ENCODE measurements at regions not wholly inside any gene's neighbourhood (a gene's known extent, or its start where the extent isn't known, plus 50 kb on each side); places are given as distances from the start of the nearest gene placed in this dataset.

GRCh38 chr5:166503506-166503905, 1787.9 kb upstream of the WWC1 start:
- TF ChIP-seq SMC3 (conservative IDR thresholded peaks at IDR 0.05; ENCODE audit: poor library complexity) = no peak
- no peak for TF ChIP-seq CTCF (IDR thresholded peaks at IDR 0.05; ENCODE audit: poor library complexity, severe bottlenecking)
- TF ChIP-seq POLR2AphosphoS5 (IDR thresholded peaks at IDR 0.05) = no peak
